ENCODE measurements at regions not wholly inside any gene's neighbourhood (a gene's known extent, or its start where the extent isn't known, plus 50 kb on each side); places are given as distances from the start of the nearest gene placed in this dataset.
A peak's percentile ranks its signal among the peaks of the same experiment; 100 is the strongest.

DNA sequence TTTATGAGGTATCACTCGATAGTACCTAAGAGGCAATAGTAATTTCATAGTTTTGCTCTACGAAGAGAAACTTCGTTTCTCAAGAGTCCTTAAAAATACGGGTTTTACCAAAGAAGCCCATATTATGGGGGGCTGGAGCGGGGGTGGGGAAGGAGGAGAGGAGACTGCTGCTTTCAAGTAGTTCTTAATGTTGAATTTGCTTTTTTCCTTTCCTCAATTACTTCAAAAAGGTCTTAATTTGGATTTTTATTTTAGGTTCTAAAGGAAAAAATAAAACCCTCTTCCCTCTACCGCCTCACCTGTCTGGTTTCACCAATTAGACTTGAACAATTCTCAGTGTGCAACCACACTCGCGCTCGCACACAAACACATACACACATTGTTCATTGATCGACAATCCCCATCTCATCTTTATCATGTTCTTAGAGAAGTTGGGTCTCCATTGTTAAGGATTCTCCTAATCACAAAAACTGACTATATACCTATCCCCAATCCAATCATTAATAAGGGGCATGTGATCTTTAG, 97.2 kb downstream of the HFE start:
- H3K4me1 Mint-ChIP-seq (ENCODE audit: low read depth) = peaks cover 34% of the 10 kb centered on the region
- no peaks in the 10 kb centered on the region for H3K36me3 Mint-ChIP-seq (ENCODE audit: insufficient read depth)
- no peaks in the 10 kb centered on the region for H3K27me3 Mint-ChIP-seq
- no peak for DNase-seq (ENCODE audit: low spot score, unreplicated experiment)
- TF ChIP-seq, protein P1, sequence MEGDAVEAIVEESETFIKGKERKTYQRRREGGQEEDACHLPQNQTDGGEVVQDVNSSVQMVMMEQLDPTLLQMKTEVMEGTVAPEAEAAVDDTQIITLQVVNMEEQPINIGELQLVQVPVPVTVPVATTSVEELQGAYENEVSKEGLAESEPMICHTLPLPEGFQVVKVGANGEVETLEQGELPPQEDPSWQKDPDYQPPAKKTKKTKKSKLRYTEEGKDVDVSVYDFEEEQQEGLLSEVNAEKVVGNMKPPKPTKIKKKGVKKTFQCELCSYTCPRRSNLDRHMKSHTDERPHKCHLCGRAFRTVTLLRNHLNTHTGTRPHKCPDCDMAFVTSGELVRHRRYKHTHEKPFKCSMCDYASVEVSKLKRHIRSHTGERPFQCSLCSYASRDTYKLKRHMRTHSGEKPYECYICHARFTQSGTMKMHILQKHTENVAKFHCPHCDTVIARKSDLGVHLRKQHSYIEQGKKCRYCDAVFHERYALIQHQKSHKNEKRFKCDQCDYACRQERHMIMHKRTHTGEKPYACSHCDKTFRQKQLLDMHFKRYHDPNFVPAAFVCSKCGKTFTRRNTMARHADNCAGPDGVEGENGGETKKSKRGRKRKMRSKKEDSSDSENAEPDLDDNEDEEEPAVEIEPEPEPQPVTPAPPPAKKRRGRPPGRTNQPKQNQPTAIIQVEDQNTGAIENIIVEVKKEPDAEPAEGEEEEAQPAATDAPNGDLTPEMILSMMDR (IDR thresholded peaks at IDR 0.05; ENCODE audit: unreplicated experiment) = no peak
- no peaks in the 10 kb centered on the region for H3K9me3 Mint-ChIP-seq (ENCODE audit: low read depth)
- H3K27ac Mint-ChIP-seq = peak overlapping the region; percentile 97
- peak overlapping the region; percentile 85 for H3K4me3 Mint-ChIP-seq (ENCODE audit: low read depth)

DNA sequence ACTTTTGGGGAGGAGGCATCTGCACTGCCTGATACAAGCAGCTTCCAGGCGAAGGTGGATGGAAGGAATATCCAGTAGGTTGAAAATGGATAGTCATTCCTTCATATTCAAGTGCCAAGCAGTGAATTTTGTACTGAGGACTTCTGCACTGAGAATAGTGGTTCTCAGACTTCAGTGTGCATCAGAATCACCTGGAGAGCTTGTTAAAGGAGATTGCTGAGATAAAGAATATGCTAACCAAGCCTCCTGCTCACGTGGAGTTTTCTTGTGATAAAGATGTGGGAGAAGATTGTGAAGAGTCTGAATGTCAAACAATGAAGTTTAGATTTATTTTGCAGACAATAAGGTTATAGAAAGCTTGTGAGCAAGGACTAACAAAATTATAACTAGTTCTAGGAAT, 97.8 kb downstream of the HFE start:
- Mint-ChIP-seq H3K36me3 (ENCODE audit: insufficient read depth) (no peaks in the 10 kb centered on the region), H3K4me1 (ENCODE audit: low read depth) (peaks cover 38% of the 10 kb centered on the region), H3K27me3 (no peaks in the 10 kb centered on the region), H3K4me3 (ENCODE audit: low read depth) (peak overlapping the region; percentile 85), H3K9me3 (ENCODE audit: low read depth) (no peaks in the 10 kb centered on the region), H3K27ac (peak overlapping the region; percentile 97)
- TF ChIP-seq, protein P1 (IDR thresholded peaks at IDR 0.05; ENCODE audit: unreplicated experiment) = no peak
- DNase-seq (ENCODE audit: low spot score, unreplicated experiment) = no peak

DNA sequence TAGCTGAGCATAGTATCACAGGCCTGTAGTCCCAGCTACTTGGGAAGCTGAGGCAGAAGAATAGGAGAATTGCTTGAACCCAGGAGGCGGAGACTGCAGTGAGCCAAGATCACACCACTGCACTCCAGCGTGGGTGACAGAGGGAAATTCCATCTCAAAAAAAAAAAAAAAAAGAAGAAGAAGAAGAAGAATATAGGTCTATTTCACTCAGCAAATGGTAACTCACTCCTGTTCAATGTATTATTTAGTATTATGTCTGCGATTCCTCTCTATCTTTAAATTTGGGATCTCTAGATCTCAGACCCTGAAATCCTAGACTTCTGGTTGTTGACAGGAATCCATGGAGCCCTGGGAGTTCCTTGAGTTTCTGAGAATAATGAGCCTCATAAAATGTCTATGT, 98.6 kb downstream of the HFE start:
- H3K36me3 Mint-ChIP-seq (ENCODE audit: insufficient read depth) = no peaks in the 10 kb centered on the region
- TF ChIP-seq, protein P1 (IDR thresholded peaks at IDR 0.05; ENCODE audit: unreplicated experiment) = no peak
- H3K27me3 Mint-ChIP-seq = no peaks in the 10 kb centered on the region
- DNase-seq (ENCODE audit: low spot score, unreplicated experiment) = no peak
- H3K9me3 Mint-ChIP-seq (ENCODE audit: low read depth) = no peaks in the 10 kb centered on the region
- peak overlapping the region; percentile 85 for H3K4me3 Mint-ChIP-seq (ENCODE audit: low read depth)
- peaks cover 38% of the 10 kb centered on the region for H3K4me1 Mint-ChIP-seq (ENCODE audit: low read depth)
- H3K27ac Mint-ChIP-seq = peak overlapping the region; percentile 97

DNA sequence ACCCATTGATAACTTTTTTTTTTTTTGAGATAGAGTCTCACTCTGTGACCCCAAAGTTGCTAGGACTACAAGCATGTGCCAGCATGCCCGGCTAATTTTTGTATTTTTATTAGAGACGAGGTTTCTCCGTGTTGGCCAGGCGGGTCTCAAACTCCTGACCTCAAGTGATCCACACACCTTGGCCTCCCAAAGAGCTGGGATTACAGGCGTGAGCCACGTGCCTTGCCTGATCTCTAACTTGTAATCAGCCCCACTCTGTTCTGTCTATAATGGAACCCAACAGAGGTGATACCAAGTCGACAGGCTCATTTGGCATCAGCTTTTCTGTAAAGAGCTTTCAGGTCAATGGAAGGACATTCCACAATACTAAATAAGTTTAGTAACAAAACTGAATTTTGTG, 99.4 kb downstream of the HFE start:
- Mint-ChIP-seq H3K27me3 (no peaks in the 10 kb centered on the region), H3K4me1 (ENCODE audit: low read depth) (peaks cover 38% of the 10 kb centered on the region), H3K27ac (peak overlapping the region; percentile 81), H3K4me3 (ENCODE audit: low read depth) (no peak overlapping the region), H3K9me3 (ENCODE audit: low read depth) (no peaks in the 10 kb centered on the region), H3K36me3 (ENCODE audit: insufficient read depth) (no peaks in the 10 kb centered on the region)
- DNase-seq (ENCODE audit: low spot score, unreplicated experiment) = no peak
- TF ChIP-seq, protein P1 (IDR thresholded peaks at IDR 0.05; ENCODE audit: unreplicated experiment) = no peak

DNA sequence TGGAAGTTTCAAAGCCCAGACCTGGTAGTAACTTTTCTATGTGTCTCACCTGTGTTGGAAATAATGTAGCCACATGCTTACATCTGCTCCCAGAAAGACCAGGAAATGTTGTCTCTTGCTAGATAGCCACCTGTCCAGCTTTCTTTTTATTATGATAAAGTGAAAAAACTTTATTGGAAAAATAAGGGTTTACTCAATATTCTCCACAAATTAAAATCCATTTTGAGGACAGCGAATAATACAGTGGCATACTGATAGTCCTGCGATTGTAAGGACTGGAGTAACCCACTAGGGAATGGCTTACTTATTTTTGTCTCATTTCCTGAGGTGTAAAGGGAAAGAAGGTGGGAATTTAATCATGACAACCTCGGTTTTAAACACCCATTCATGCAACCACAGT, 100.1 kb downstream of the HFE start:
- Mint-ChIP-seq H3K4me1 (ENCODE audit: low read depth) (peaks cover 38% of the 10 kb centered on the region), H3K4me3 (ENCODE audit: low read depth) (peak overlapping the region; percentile 81), H3K9me3 (ENCODE audit: low read depth) (no peaks in the 10 kb centered on the region), H3K27ac (peak overlapping the region; percentile 81), H3K27me3 (no peaks in the 10 kb centered on the region), H3K36me3 (ENCODE audit: insufficient read depth) (no peaks in the 10 kb centered on the region)
- TF ChIP-seq, protein P1 (IDR thresholded peaks at IDR 0.05; ENCODE audit: unreplicated experiment) = no peak
- DNase-seq (ENCODE audit: low spot score, unreplicated experiment) = no peak

Measured in progenitor cell of endocrine pancreas (in vitro differentiated cells).